Gastrocnemius medialis (tissue), 4 donors: ENCODE measurements at regions not wholly inside any gene's neighbourhood (a gene's known extent, or its start where the extent isn't known, plus 50 kb on each side); places are given as distances from the start of the nearest gene placed in this dataset.

Source experiments
- CTCF ChIP-seq, 5 experiments: fragments of 450-650 bp in 3 of 5; fragments of 200-600 bp in 2 of 5; sonication (generic) in 2 of 5; IDR thresholded peaks in 4 of 5; conservative IDR thresholded peaks in 1 of 5; 1 replicate in 4 of 5; 2 replicates in 1 of 5; pipeline ENCODE4 v1.5.1; 2016 to 2019; ENCODE audit warnings: antibody characterized with exemption in 5 of 5, mild to moderate bottlenecking in 3 of 5, moderate library complexity in 3 of 5
- POLR2A ChIP-seq, 2 donors: fragments of 450-650 bp; IDR thresholded peaks; one replicate each; pipeline ENCODE4 v1.6.1; 2017; ENCODE audit warnings: antibody characterized with exemption in 2 of 2, mild to moderate bottlenecking in 2 of 2, moderate library complexity in 2 of 2

GRCh38 chr2:147172493-147173188 lies 672.2 kb upstream of the ACVR2A start:
- TF ChIP-seq CTCF (IDR thresholded peaks at IDR 0.05 in 4 of 5, conservative IDR thresholded peaks at IDR 0.05 in 1 of 5): no peak
- TF ChIP-seq POLR2A (IDR thresholded peaks at IDR 0.05): no peak
